Upper lobe of left lung (tissue), 6 donors: ENCODE measurements at regions not wholly inside any gene's neighbourhood (a gene's known extent, or its start where the extent isn't known, plus 50 kb on each side); places are given as distances from the start of the nearest gene placed in this dataset.
A peak's percentile ranks its signal among the peaks of the same experiment; 100 is the strongest.

ENCODE experiments used
- ATAC-seq, 2 donors: fragments of 200-7000 bp; cut with Tn5 transposase; one replicate each; pipeline ENCODE4 v1.9.1; 2022; ENCODE audit warnings: mild to moderate bottlenecking in 2 of 2, moderate library complexity in 2 of 2; ENCODE audit not compliant: low FRiP score in 2 of 2
- DNase-seq, 2 donors: peaks; one replicate each; pipeline ENCODE4 v3.0.0-alpha.2; 2019 to 2020
- H3K27ac ChIP-seq, 4 donors: fragments of 200-600 bp; sonication (generic); one replicate each; pipeline ENCODE4 v1.5.1; 2016 to 2019
- H3K27me3 ChIP-seq, 4 donors: fragments of 200-600 bp; sonication (generic); one replicate each; pipeline ENCODE4 v1.5.1; 2017 to 2019
- H3K36me3 ChIP-seq, 4 donors: fragments of 200-600 bp; sonication (generic); one replicate each; pipeline ENCODE4 v1.5.1; 2016 to 2019
- H3K4me1 ChIP-seq, 4 donors: fragments of 200-600 bp; sonication (generic); one replicate each; pipeline ENCODE4 v1.5.1; 2018 to 2019
- H3K4me3 ChIP-seq, 4 donors: fragments of 200-600 bp; sonication (generic); one replicate each; pipeline ENCODE4 v1.5.1; 2017 to 2019; ENCODE audit warnings: mild to moderate bottlenecking in 2 of 4, moderate library complexity in 1 of 4
- H3K9me3 ChIP-seq, 4 donors: fragments of 200-600 bp; sonication (generic); one replicate each; pipeline ENCODE4 v1.5.1; 2018 to 2019
- CTCF ChIP-seq, 6 experiments: fragments of 450-650 bp in 4 of 6; fragments of 200-600 bp in 2 of 6; sonication (generic) in 2 of 6; IDR thresholded peaks; one replicate each; pipeline ENCODE4 v1.5.1; 2016 to 2019; ENCODE audit warnings: antibody characterized with exemption in 6 of 6
- EP300 ChIP-seq, 4 donors: sonication (generic); formaldehyde crosslinking; IDR thresholded peaks; one replicate each; pipeline ENCODE4 v1.5.1; 2017; ENCODE audit warnings: antibody characterized with exemption in 4 of 4, control low read depth in 2 of 4
- POLR2A ChIP-seq, 4 donors: fragments of 450-650 bp; IDR thresholded peaks; one replicate each; pipeline ENCODE4 v1.5.1; 2016 to 2017; ENCODE audit warnings: antibody characterized with exemption in 4 of 4, mild to moderate bottlenecking in 2 of 4
- POLR2AphosphoS5 ChIP-seq, 2 donors: sonication (generic); formaldehyde crosslinking; IDR thresholded peaks; one replicate each; pipeline ENCODE4 v1.5.1; 2017; ENCODE audit warnings: antibody characterized with exemption in 2 of 2
- WGBS, 2 donors: methylation state at CpG; one replicate each; pipeline ENCODE4 v1.1.5; 2017 to 2018; 5-methylcytosine and 5-hydroxymethylcytosine counted together
- donor health status: DM: no; HTN: no; CAD: no; lungs with moderate emphysema.
- donor health status: DM: no; HTN: yes; CAD: no; lungs with severe emphysema.

GRCh38 chr2:105460048-105460732, 61.3 kb upstream of the FHL2 start:
- Histone ChIP-seq H3K4me3 (no peak overlapping the region), H3K27ac (no peak overlapping the region), H3K4me1 (peaks cover 0 to 7% (median under 1%) of the 10 kb centered on the region in 4 donors), H3K36me3 (no peaks in the 10 kb centered on the region), H3K27me3 (no peaks in the 10 kb centered on the region), H3K9me3 (no peaks in the 10 kb centered on the region)
- ATAC-seq (peak in 1 of 2 donors; percentile 39), DNase-seq (no peak)
- no peak for TF ChIP-seq POLR2A (IDR thresholded peaks at IDR 0.05)
- no peak for TF ChIP-seq EP300 (IDR thresholded peaks at IDR 0.05)
- TF ChIP-seq CTCF (IDR thresholded peaks at IDR 0.05), result no peak
- no peak for TF ChIP-seq POLR2AphosphoS5 (IDR thresholded peaks at IDR 0.05)
- WGBS, 2 donors, result 58 to 69% methylated on average over 6 of the region's 6 CpGs

DNA sequence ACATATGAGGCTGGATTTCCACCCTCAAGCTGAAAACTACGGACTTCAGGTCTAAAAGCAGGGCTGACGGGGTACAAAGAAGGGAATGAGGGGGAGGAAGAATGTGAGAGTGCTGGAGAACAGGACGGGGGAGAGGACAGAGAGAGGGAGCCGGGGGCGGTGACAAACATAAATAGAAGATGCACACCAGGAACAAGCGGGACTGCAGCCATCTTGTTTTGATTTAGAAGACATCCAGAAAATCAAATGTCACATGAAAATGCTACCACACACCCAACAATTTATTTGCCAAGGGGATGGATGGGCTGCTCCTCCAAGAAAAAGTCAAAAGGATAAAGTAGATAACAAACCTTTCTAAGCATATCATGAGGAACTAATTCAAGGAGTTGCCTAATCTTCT, 59.2 kb upstream of the FHL2 start:
- TF ChIP-seq POLR2A (IDR thresholded peaks at IDR 0.05), result no peak
- no peak for TF ChIP-seq CTCF (IDR thresholded peaks at IDR 0.05)
- TF ChIP-seq POLR2AphosphoS5 (IDR thresholded peaks at IDR 0.05), result no peak
- no peak for TF ChIP-seq EP300 (IDR thresholded peaks at IDR 0.05)
- ATAC-seq, result no peak
- Histone ChIP-seq H3K4me3 (no peak overlapping the region), H3K4me1 (peaks cover 0 to 7% (median 2%) of the 10 kb centered on the region in 4 donors), H3K27me3 (no peaks in the 10 kb centered on the region), H3K9me3 (no peaks in the 10 kb centered on the region), H3K27ac (no peak overlapping the region), H3K36me3 (no peaks in the 10 kb centered on the region)
- WGBS, 2 donors, result 80 to 86% methylated on average over 6 of the region's 6 CpGs
- no peak for DNase-seq

DNA sequence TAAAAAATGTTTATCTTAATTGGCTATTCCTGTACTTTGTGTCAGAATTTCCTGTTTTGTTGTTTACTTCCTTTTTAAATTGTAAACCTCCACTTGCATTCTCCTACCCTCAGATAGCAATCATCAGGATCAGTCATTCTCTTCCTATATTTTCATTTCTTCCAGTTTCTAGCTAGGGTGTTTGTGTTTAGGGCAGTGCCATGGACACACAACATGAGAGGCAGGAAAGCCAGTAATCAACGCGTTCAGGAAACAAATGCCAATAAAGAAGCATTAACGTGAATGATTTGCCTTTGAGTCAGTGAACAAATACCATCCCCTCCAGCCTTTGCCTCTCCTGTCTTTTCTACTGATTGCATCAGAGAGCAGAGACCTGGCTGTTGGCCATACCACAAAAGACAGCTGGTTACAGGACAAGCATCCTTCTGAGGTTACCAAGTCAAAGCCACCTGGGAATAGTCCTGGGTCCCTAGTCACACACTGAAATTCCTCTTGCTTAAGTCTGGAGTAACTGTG, 56.7 kb upstream of the FHL2 start:
- TF ChIP-seq POLR2AphosphoS5 (IDR thresholded peaks at IDR 0.05) (no peak), CTCF (IDR thresholded peaks at IDR 0.05) (no peak), POLR2A (IDR thresholded peaks at IDR 0.05) (no peak), EP300 (IDR thresholded peaks at IDR 0.05) (no peak)
- WGBS, 2 donors, result 27 to 32% methylated on average over 3 of the region's 3 CpGs
- Histone ChIP-seq H3K27ac (no peak overlapping the region), H3K36me3 (no peaks in the 10 kb centered on the region), H3K4me3 (no peak overlapping the region), H3K9me3 (no peaks in the 10 kb centered on the region), H3K27me3 (no peaks in the 10 kb centered on the region), H3K4me1 (peaks cover 0 to 7% (median 2%) of the 10 kb centered on the region in 4 donors)
- DNase-seq, result peak in 1 of 2 donors; percentile 47
- peak in 1 of 2 donors; percentile 53 for ATAC-seq

DNA sequence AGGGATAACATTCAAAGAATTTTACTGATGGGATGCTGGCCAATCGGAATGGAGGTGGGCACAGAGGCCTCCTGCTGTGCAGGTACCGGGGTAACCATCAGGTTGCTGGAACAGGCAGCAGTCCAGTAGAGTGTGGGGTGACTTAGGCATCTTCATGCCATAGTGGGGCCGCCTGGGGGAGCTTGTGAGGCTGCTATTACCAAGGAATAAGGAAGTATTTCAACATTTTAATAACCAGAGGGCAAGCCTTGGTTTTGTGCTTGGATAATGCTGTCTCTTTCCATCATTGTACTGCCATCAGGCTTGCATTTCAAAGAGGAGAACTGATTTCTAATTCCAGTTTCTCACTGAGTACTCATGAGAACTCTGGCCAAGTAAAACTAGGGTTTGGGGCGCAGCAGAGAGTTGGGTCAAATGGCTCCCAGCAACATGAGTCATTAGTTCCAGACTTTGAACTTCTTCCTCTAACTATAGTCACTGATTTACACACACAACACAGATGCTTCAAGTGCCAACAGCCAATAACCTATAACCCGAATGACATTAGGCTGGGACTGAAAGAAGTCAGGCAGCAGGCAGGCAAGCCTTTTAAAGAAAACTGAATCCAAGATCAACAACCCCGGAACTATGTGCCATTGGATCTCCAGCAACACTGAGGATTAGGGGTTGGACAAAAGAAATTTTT, 56.1 kb upstream of the FHL2 start:
- peaks cover 0 to 7% (median 2%) of the 10 kb centered on the region in 4 donors for H3K4me1 ChIP-seq
- no peaks in the 10 kb centered on the region for H3K36me3 ChIP-seq
- ATAC-seq, result peak in 1 of 2 donors; percentile 46
- H3K4me3 ChIP-seq, result no peak overlapping the region
- no peak for DNase-seq
- WGBS, 2 donors, result 59 to 69% methylated on average over 6 of the region's 6 CpGs
- H3K27ac ChIP-seq, result no peak overlapping the region
- H3K27me3 ChIP-seq, result no peaks in the 10 kb centered on the region
- TF ChIP-seq CTCF (IDR thresholded peaks at IDR 0.05), result peak in 1 of 6 experiments; percentile 12
- no peak for TF ChIP-seq EP300 (IDR thresholded peaks at IDR 0.05)
- TF ChIP-seq POLR2AphosphoS5 (IDR thresholded peaks at IDR 0.05), result no peak
- no peak for TF ChIP-seq POLR2A (IDR thresholded peaks at IDR 0.05)
- no peaks in the 10 kb centered on the region for H3K9me3 ChIP-seq
